NCI-H345 treated with DMSO at 0.1 percent for 48 hours (cell line): ENCODE measurements at regions not wholly inside any gene's neighbourhood (a gene's known extent, or its start where the extent isn't known, plus 50 kb on each side); places are given as distances from the start of the nearest gene placed in this dataset.

Experiments
- DNase-seq: peaks from one replicate; lab custom pipeline; 2025; ENCODE audit not compliant: unreplicated experiment; lab: John Stamatoyannopoulos, UW

GRCh38 chr22:48254311-48254873 lies 1491.9 kb downstream of the TBC1D22A start:
- DNase-seq = peak; percentile 66

GRCh38 chr22:48253573-48253972 lies 1491.1 kb downstream of the TBC1D22A start:
- no peak for DNase-seq

GRCh38 chr22:48253136-48253535 lies 1490.7 kb downstream of the TBC1D22A start:
- DNase-seq = no peak

GRCh38 chr22:48251629-48252028 lies 1489.2 kb downstream of the TBC1D22A start:
- no peak for DNase-seq

GRCh38 chr22:48250937-48251530 lies 1488.6 kb downstream of the TBC1D22A start:
- DNase-seq = no peak

GRCh38 chr22:48250286-48250895 lies 1487.9 kb downstream of the TBC1D22A start:
- no peak for DNase-seq

GRCh38 chr22:48249713-48250268 lies 1487.3 kb downstream of the TBC1D22A start:
- no peak for DNase-seq

GRCh38 chr22:48248901-48249455 lies 1486.5 kb downstream of the TBC1D22A start:
- DNase-seq = no peak

- no peak for DNase-seq
Observed at GRCh38 chr22:48247829-48248228, 1485.4 kb downstream of the TBC1D22A start.

- no peak for DNase-seq
Observed at GRCh38 chr22:48245196-48245485, 1482.7 kb downstream of the TBC1D22A start.

GRCh38 chr22:48244388-48245195 lies 1482.1 kb downstream of the TBC1D22A start:
- no peak for DNase-seq

- DNase-seq = no peak
Observed at GRCh38 chr22:48242461-48242864, 1480.0 kb downstream of the TBC1D22A start.

GRCh38 chr22:48241658-48242057 lies 1479.2 kb downstream of the TBC1D22A start:
- DNase-seq = no peak

GRCh38 chr22:48240935-48241230 lies 1478.4 kb downstream of the TBC1D22A start:
- no peak for DNase-seq

- DNase-seq = no peak
Observed at GRCh38 chr22:48240148-48240934, 1477.9 kb downstream of the TBC1D22A start.

- DNase-seq = no peak
Observed at GRCh38 chr22:48239461-48240147, 1477.2 kb downstream of the TBC1D22A start.

GRCh38 chr22:48238966-48239365 lies 1476.5 kb downstream of the TBC1D22A start:
- DNase-seq = no peak

GRCh38 chr22:48238284-48238915 lies 1476.0 kb downstream of the TBC1D22A start:
- DNase-seq = no peak

- DNase-seq = no peak
Observed at GRCh38 chr22:48237466-48238283, 1475.2 kb downstream of the TBC1D22A start.
